ENCODE measurements at regions not wholly inside any gene's neighbourhood (a gene's known extent, or its start where the extent isn't known, plus 50 kb on each side); places are given as distances from the start of the nearest gene placed in this dataset.

DNA sequence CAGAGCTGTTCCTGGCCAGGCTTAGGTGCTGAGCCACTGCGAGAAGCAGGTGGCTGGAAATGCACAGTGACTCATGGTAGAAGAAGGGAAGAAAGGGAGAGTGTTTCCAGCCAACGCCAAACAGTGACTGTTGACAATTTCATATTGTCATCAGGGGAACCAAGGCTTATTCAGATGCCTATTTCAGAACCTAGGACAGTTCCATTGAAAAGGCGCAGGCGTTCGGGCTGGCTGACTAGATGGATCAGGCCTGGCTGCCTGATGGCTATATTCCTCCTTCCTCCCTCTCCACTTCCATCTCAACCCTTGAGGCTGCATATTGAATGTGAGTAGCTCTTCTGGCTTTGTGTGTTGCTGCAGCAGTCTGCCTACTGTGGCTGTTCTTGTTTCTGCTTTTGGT is 73.0 kb upstream of the FRMPD4 start:
- no peak for TF ChIP-seq POLR2A (IDR thresholded peaks at IDR 0.05)
- TF ChIP-seq, protein P1, sequence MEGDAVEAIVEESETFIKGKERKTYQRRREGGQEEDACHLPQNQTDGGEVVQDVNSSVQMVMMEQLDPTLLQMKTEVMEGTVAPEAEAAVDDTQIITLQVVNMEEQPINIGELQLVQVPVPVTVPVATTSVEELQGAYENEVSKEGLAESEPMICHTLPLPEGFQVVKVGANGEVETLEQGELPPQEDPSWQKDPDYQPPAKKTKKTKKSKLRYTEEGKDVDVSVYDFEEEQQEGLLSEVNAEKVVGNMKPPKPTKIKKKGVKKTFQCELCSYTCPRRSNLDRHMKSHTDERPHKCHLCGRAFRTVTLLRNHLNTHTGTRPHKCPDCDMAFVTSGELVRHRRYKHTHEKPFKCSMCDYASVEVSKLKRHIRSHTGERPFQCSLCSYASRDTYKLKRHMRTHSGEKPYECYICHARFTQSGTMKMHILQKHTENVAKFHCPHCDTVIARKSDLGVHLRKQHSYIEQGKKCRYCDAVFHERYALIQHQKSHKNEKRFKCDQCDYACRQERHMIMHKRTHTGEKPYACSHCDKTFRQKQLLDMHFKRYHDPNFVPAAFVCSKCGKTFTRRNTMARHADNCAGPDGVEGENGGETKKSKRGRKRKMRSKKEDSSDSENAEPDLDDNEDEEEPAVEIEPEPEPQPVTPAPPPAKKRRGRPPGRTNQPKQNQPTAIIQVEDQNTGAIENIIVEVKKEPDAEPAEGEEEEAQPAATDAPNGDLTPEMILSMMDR (IDR thresholded peaks at IDR 0.05): no peak

All from thyroid gland (tissue), 4 donors.